Stomach (tissue), 8 donors: ENCODE measurements at regions not wholly inside any gene's neighbourhood (a gene's known extent, or its start where the extent isn't known, plus 50 kb on each side); places are given as distances from the start of the nearest gene placed in this dataset.

Source experiments
- DNase-seq, 2 donors: peaks; one replicate each; pipeline versions ENCODE4 v3.0.0 to v3.0.0-alpha.2; 2013 to 2019
- H3K27ac ChIP-seq, 5 donors: fragments of 200-600 bp in 4 of 5; sonication (generic) in 4 of 5; one replicate each; pipeline ENCODE4 v1.5.1; 2013 to 2019; ENCODE audit warnings: mild to moderate bottlenecking in 1 of 5, moderate library complexity in 1 of 5
- H3K27me3 ChIP-seq, 3 donors: fragments of 200-600 bp; sonication (generic); one replicate each; pipeline ENCODE4 v1.5.1; 2017 to 2019; ENCODE audit warnings: mixed run types in 1 of 3
- H3K36me3 ChIP-seq, 4 donors: fragments of 200-600 bp; sonication (generic); 1 replicate in 3 of 4; 2 replicates in 1 of 4; pipeline ENCODE4 v1.5.1; 2016 to 2019
- H3K4me1 ChIP-seq, 4 donors: fragments of 200-600 bp; sonication (generic); one replicate each; pipeline ENCODE4 v1.5.1; 2016 to 2019
- H3K4me3 ChIP-seq, 4 donors: fragments of 200-600 bp; sonication (generic) in 3 of 4; one replicate each; pipeline ENCODE4 v1.5.1; 2016 to 2019; ENCODE audit warnings: mild to moderate bottlenecking in 1 of 4
- H3K9me3 ChIP-seq, 4 donors: fragments of 200-600 bp; sonication (generic); one replicate each; pipeline ENCODE4 v1.5.1; 2016 to 2019
- CTCF ChIP-seq, 7 experiments: fragments of 450-650 bp in 4 of 7; fragments of 200-600 bp in 3 of 7; sonication (generic) in 3 of 7; IDR thresholded peaks; one replicate each; pipeline ENCODE4 v1.5.1; 2016 to 2019; ENCODE audit warnings: antibody characterized with exemption in 7 of 7, control low read depth in 2 of 7, mild to moderate bottlenecking in 1 of 7
- EP300 ChIP-seq: sonication (generic); formaldehyde crosslinking; IDR thresholded peaks from one replicate; pipeline ENCODE4 v1.6.1; 2017; ENCODE audit warnings: antibody characterized with exemption
- POLR2A ChIP-seq, 4 donors: fragments of 450-650 bp; IDR thresholded peaks; one replicate each; pipeline ENCODE4 v1.6.1; 2016; ENCODE audit warnings: antibody characterized with exemption in 4 of 4, control low read depth in 2 of 4, mild to moderate bottlenecking in 1 of 4, moderate library complexity in 1 of 4
- POLR2AphosphoS5 ChIP-seq, 3 donors: sonication (generic); formaldehyde crosslinking; IDR thresholded peaks; one replicate each; pipeline ENCODE4 v1.6.1; 2016; ENCODE audit warnings: antibody characterized with exemption in 3 of 3
- WGBS, 5 donors: extraction: QIAGEN DNeasy Blood & Tissue Kit in 3 of 5; methylation state at CpG; one replicate each; pipeline versions ENCODE4 v1.1.5 to v1.1.7; 2013 to 2018; 5-methylcytosine and 5-hydroxymethylcytosine counted together
- intact Hi-C: fragments of 100-400 bp; cut with DNase I; formaldehyde crosslinking; loops from one replicate; pipeline ENCODE4 v1.15.1; 2023; ENCODE audit warnings: low total_unique reads
- donor health status: healthy with polysubstance abuse.
- donor health status: Bipolar disorder and iron deficiency.
- donor health status: healthy.

- no peak for DNase-seq
- Histone ChIP-seq H3K4me3 (no peak overlapping the region), H3K36me3 (no peaks in the 10 kb centered on the region), H3K27me3 (no peaks in the 10 kb centered on the region), H3K4me1 (peaks cover 0 to 9% (median 4%) of the 10 kb centered on the region in 4 donors), H3K9me3 (no peaks in the 10 kb centered on the region), H3K27ac (no peak overlapping the region)
- WGBS, 5 donors, result 29 to 58% (median 45%) methylated on average over 1 of the region's 1 CpG
- TF ChIP-seq POLR2AphosphoS5 (IDR thresholded peaks at IDR 0.05) (no peak), EP300 (no peak), POLR2A (IDR thresholded peaks at IDR 0.05) (no peak), CTCF (IDR thresholded peaks at IDR 0.05) (no peak)
- intact Hi-C loops, result no loop called here
Measured at GRCh38 chr5:98570661-98571191, 202.7 kb upstream of the RGMB start.

- Histone ChIP-seq H3K9me3 (no peaks in the 10 kb centered on the region), H3K4me1 (peaks cover 0 to 9% (median 4%) of the 10 kb centered on the region in 4 donors), H3K36me3 (no peaks in the 10 kb centered on the region), H3K27ac (no peak overlapping the region), H3K4me3 (no peak overlapping the region), H3K27me3 (no peaks in the 10 kb centered on the region)
- TF ChIP-seq CTCF (IDR thresholded peaks at IDR 0.05) (no peak), POLR2AphosphoS5 (IDR thresholded peaks at IDR 0.05) (no peak), EP300 (no peak), POLR2A (IDR thresholded peaks at IDR 0.05) (no peak)
- intact Hi-C loops, result no loop called here
- WGBS, 5 donors, result 23 to 49% (median 39%) methylated on average over 4 of the region's 4 CpGs
- DNase-seq, result no peak
Measured at GRCh38 chr5:98573834-98574320, 199.6 kb upstream of the RGMB start.

GRCh38 chr5:98576275-98576674 lies 197.2 kb upstream of the RGMB start:
- intact Hi-C loops, result no loop called here
- no peak for DNase-seq

GRCh38 chr5:98578438-98578837 lies 195.0 kb upstream of the RGMB start:
- no peak for TF ChIP-seq EP300
- no peak for TF ChIP-seq POLR2AphosphoS5 (IDR thresholded peaks at IDR 0.05)
- TF ChIP-seq POLR2A (IDR thresholded peaks at IDR 0.05), result no peak
- no peak for TF ChIP-seq CTCF (IDR thresholded peaks at IDR 0.05)
- intact Hi-C loops, result no loop called here
- no peaks in the 10 kb centered on the region for H3K36me3 ChIP-seq
- no peak for DNase-seq
- no peaks in the 10 kb centered on the region for H3K9me3 ChIP-seq
- H3K27ac ChIP-seq, result no peak overlapping the region
- H3K27me3 ChIP-seq, result no peaks in the 10 kb centered on the region
- no peak overlapping the region for H3K4me3 ChIP-seq
- H3K4me1 ChIP-seq, result peaks cover 0 to 7% (median 5%) of the 10 kb centered on the region in 4 donors
- 71 to 89% (median 75%) methylated on average over 1 of the region's 1 CpG for WGBS, 5 donors

More at GRCh38 chr5:98576275-98576674, 197.2 kb upstream of the RGMB start:
- Histone ChIP-seq H3K27me3 (no peaks in the 10 kb centered on the region), H3K9me3 (no peaks in the 10 kb centered on the region), H3K4me1 (peaks cover 0 to 4% (median 1%) of the 10 kb centered on the region in 4 donors), H3K27ac (no peak overlapping the region), H3K4me3 (no peak overlapping the region), H3K36me3 (no peaks in the 10 kb centered on the region)
- no peak for TF ChIP-seq EP300
- 87 to 93% (median 92%) methylated on average over 20 of the region's 20 CpGs for WGBS, 5 donors
